GM18951 (cell line): ENCODE measurements at regions not wholly inside any gene's neighbourhood (a gene's known extent, or its start where the extent isn't known, plus 50 kb on each side); places are given as distances from the start of the nearest gene placed in this dataset.
"Not testable (repeated sequence)": the region's sequence is repeated elsewhere in the genome, so short reads cannot be mapped to it uniquely, and the experiment has no call there.

Experiments
- POLR2A ChIP-seq: IDR thresholded peaks from 4 replicates; pipeline ENCODE4 v1.6.1; 2011; ENCODE audit warnings: mild to moderate bottlenecking; ENCODE audit not compliant: insufficient read length, insufficient read depth; ENCODE audit errors: extremely low read depth
- in situ Hi-C: fragments of 300-500 bp; cut with MboI; formaldehyde crosslinking; loops from one replicate; pipeline ENCODE4 v1.12.0; 2022; ENCODE audit warnings: low sequenced_read_pairs, mixed read lengths, inconsistent platforms; ENCODE audit not compliant: unreplicated experiment

DNA sequence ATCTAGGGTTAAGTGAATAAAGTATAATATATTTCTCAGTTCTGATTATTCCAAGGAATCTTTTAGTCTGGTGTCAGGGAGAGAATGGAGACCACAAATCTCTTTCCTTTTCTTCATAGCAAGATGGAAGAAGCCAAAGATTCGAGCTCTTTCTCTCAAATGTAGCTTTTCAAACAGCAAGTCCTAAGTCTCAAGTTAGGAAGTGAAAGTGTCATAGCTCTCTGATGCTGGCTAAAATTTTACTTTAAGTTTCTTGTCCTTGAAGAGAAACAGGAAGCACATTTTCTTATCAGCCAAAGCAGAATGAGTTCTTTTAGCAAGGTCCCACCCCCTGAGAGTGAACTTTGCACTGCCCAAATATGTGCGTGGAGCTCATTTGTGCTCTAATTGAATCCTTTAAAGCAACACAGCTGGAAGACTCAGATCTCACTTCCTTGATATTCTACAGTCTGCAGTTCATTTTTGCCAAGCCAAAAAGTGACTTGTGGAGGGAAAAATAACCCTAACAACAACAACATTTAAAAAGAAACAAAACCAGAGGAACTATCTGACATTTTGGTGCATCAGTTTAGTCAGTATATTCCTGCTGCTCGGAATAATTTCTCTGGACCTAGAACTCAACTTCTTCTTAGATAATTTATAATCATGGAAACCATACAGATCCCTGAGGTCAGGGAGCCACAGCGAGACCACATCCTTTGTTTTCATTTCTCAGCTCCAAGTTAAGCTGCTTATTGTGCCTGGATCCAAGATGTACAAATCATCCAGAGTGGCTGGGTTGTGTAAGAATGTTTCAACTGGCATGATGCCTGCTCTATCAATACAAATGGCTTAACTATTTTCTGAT, 238.7 kb upstream of the P2RY1 start:
- in situ Hi-C loops: no loop called here
- peak; percentile 39 for TF ChIP-seq POLR2A

DNA sequence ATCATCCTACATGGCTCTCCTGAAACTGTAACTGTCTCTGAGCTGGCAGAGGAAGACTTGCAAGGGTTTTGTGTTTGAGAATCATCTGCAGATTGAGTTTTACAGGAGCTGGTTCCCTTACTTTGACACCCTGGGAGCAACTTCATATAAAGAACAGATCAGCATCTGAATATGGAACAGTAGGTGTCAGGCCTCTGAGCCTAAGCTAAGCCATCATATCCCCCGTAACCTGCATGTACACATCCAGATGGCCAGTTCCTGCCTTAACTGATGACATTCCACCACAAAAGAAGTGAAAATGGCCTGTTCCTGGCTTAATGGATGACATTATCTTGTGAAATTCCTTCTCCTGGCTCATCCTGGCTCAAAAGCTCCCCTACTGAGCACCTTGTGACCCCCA, 238.1 kb upstream of the P2RY1 start:
- in situ Hi-C loops: not testable (repeated sequence)

DNA sequence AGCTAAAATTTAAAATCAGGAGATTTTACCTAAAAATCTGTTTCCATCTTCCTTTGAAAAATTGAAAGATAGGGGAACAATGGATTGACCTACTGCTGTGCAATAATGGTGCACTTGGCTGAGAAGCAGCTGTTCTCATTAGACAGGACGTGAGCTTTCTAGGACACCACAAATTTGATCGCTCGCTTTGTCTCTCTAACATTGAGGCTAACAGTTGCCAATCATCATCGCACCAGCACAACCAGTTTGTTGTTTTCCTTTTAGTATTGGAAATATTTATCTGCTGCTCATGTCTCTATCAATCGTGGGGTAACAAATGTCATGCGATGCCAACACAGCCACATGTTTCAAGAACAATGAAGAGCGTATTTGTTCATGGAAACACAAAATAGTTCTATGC, 228.8 kb upstream of the P2RY1 start:
- TF ChIP-seq POLR2A: no peak
- in situ Hi-C loops: no loop called here

DNA sequence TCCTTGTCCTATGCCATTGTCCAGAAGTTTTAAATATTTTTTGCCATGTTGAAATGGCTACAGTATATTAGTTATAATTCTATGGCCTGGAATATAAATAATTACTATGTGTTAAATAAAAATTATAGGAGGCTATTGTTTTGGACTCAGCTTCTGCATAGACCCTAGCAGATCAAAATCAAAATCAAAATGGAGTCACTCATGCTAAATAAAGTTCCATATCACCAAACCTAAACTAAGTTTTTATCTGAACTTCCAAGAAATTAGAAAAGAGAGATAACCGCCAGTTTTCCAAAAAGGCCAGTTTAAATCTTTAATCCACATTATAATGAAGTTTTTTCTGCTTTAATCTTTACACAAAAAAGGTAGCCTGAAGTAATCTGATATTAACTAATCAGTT, 227.8 kb upstream of the P2RY1 start:
- TF ChIP-seq POLR2A: no peak
- in situ Hi-C loops: no loop called here

DNA sequence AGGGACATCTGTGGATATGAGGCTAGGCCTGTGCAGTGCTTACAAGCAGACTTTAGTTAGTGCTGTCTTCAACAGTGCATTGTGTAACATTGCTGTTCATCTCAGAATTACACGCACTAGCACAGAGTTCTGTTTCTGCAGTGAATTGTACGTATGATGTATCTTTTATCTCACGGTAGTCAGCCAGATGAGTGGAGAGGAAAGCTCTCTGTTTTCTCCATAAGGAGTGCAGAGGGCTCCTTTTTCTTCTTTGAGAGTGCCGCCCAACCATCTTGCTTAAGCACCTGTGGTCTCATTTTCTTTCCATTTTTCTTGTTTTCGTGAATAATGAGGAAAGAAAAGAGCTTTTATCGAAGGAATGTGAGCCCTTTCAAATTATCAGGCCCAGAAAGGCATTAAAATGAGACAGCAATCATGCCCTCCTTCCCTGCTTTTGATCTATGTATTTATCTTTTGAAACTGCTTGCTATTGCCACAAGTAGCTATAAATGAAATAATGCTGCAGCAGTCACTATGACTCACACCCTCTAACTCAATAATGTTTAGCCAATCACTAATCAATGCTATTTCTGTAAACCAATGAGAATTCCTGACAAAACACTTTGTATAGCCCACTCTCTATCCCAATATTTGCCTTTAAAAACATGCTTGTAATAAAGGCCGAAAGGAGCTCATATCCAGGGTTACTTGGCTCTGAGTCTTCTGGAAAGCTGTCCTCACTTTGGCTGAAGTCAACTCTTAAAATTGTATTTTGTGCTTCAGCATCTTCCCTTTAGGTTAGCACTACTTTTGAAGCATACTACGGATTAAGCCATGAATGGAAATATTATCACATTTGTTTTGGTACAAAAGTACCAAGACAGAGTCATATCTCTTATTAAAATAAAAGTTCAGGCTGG, 226.0 kb upstream of the P2RY1 start:
- TF ChIP-seq POLR2A: no peak
- in situ Hi-C loops: no loop called here

DNA sequence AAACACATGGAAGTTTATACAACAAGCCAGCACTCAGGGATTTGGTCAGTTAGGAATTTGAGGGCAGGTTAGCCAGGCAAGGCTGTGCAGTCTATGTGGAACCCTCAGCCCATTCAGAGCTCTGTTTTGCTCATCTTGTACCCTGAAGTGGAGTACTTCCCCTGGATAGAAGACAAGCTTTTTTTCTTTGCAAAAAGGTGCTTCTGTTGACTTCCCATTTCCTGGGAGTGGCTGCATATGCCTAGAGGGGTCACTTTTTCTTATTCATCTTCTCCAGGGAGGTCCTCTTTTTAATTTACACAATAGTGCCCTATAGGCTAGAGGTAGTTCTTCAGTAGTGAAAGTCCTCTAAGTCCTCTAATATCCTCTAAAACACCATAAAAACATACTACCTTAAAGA, 225.0 kb upstream of the P2RY1 start:
- in situ Hi-C loops: no loop called here
- TF ChIP-seq POLR2A: no peak

DNA sequence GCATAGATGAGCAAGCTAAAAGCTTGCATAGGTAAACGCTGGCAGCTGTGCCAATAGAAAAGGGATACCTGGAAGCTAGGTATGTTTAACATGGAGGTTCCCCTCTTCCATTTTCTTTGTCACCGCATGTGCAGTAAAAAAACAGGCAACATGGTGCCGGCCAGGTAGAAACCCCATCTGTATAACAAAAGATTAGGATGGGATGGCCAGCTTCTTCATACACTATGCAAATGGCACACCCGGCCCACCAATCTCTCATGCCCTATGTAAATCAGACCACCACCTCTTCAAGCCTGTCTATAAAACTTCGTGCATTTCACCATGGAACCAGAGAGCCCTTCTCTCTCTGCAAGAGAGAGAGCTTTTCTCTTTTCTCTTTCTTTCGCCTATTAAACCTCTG, 224.3 kb upstream of the P2RY1 start:
- in situ Hi-C loops: no loop called here
- no peak for TF ChIP-seq POLR2A

DNA sequence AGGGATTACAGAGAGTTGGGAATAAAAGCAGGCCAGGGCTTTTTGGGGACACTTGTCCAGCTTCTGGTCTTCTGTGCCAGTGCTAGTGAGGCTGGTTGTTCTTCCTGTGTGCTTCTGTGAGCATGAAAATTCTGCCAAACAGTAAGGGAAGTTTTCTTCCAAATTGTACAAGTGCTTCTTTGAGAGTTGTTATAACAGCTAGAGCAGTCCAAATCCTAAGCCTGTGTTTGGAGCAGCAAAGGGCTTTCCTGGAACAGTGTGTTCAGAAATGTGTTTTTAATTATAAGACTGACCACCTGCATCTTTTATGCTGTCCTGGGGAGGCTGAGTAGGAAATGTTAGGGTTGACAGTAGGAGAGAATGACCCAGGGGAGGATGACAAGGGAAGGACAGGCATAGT, 223.0 kb upstream of the P2RY1 start:
- in situ Hi-C loops: no loop called here
- TF ChIP-seq POLR2A: no peak

- no peak for TF ChIP-seq POLR2A
- in situ Hi-C loops: no loop called here
These were observed 221.1 kb upstream of the P2RY1 start for GRCh38 chr3:152613851-152614250.

- in situ Hi-C loops: no loop called here
- TF ChIP-seq POLR2A: no peak
These were observed 219.2 kb upstream of the P2RY1 start for GRCh38 chr3:152615681-152616080.

DNA sequence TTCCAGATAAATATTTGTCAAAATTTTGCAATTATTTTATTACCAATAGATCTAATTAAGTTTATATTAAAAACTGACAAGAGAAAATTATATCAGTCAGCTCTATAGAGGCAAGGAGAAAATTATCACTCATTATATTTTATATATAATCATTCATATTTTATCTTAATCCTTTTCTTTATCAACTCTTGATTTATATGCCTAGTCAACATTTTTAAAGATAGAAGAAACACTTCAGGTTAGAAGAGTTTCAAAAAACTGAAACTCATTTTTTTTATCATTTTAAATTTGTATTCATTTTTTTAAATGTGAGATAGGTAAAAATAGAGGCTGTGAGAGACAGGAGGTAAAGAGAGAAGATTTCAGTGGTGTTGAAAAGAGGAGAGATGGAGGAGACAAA, 217.3 kb upstream of the P2RY1 start:
- in situ Hi-C loops: no loop called here
- no peak for TF ChIP-seq POLR2A

GRCh38 chr3:152618529-152618928, 216.4 kb upstream of the P2RY1 start:
- in situ Hi-C loops: no loop called here

DNA sequence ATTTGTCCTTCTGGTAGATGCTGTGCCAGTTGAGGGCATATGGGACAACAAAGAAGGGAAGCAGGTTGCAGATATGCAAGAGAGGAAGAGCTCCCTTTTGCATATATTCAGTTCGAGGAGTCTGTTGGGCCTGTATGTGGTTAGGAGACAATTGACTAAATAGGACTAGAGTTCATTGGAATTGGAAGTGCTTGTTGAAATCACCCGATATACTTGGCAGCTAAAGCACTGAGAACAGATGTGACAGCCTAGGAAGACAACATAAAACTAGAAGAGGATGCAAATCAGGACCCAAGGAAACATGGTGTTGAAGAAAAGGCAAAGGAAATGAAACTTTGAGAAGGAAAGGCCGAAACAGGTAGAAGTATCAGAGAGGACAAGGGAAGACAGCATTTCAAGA, 215.2 kb upstream of the P2RY1 start:
- in situ Hi-C loops: no loop called here
- no peak for TF ChIP-seq POLR2A

More at GRCh38 chr3:152618529-152618928, 216.4 kb upstream of the P2RY1 start:
- TF ChIP-seq POLR2A: no peak

DNA sequence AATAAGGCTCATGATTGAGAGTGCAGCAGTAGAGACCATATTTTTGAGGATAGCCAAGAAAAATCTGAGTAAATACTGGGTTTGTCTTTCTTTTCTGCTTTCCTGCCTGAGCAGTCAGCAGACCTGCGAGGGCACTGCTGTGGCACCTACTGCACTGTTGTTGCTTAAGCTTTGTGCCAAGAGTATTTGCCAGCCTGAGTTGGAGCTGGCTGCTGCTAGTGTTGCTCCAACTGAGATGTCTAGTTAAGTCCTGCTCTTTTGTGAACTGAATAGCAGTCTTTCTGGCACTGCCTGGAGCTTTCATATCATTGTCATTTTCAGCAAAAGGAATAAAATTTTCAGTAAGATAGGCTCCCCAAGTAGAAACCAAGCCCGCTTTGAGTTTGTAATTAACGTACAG, 214.5 kb upstream of the P2RY1 start:
- in situ Hi-C loops: no loop called here
- no peak for TF ChIP-seq POLR2A
